DOHH2 (cell line): ENCODE measurements at regions not wholly inside any gene's neighbourhood (a gene's known extent, or its start where the extent isn't known, plus 50 kb on each side); places are given as distances from the start of the nearest gene placed in this dataset.

ENCODE experiments used
- H3F3A ChIP-seq: fragments of 200-600 bp; sonication (generic), shearing (Covaris generic); 2 replicates; pipeline ENCODE4 v1.6.0; 2016; ENCODE audit warnings: antibody characterized with exemption, mild to moderate bottlenecking; ENCODE audit not compliant: control insufficient read depth, insufficient read depth
- H3K27ac ChIP-seq: fragments of 200-600 bp; sonication (generic); 2 replicates; pipeline ENCODE4 v1.5.1; 2014; ENCODE audit warnings: low read depth, mild to moderate bottlenecking, low read length, moderate library complexity
- H3K27me3 ChIP-seq: fragments of 200-600 bp; sonication (generic); 2 replicates; pipeline ENCODE4 v1.6.1; 2014; ENCODE audit warnings: mild to moderate bottlenecking, low read length, mixed read lengths; ENCODE audit not compliant: control insufficient read depth
- H3K36me3 ChIP-seq: fragments of 200-600 bp; sonication (generic); 2 replicates; pipeline ENCODE4 v1.6.1; 2014; ENCODE audit warnings: mild to moderate bottlenecking, low read length, moderate library complexity, mixed read lengths; ENCODE audit not compliant: control insufficient read depth
- H3K4me1 ChIP-seq: fragments of 200-600 bp; sonication (generic); 2 replicates; pipeline ENCODE4 v1.6.1; 2014; ENCODE audit warnings: mild to moderate bottlenecking, low read length, mixed read lengths; ENCODE audit not compliant: control insufficient read depth
- H3K4me2 ChIP-seq: fragments of 200-600 bp; sonication (generic); 2 replicates; pipeline ENCODE4 v1.6.0; 2014; ENCODE audit warnings: mild to moderate bottlenecking, low read length, moderate library complexity
- H3K4me3 ChIP-seq: fragments of 200-600 bp; sonication (generic); 2 replicates; pipeline ENCODE4 v1.5.1; 2014; ENCODE audit warnings: mild to moderate bottlenecking, low read length, mixed read lengths
- H3K79me2 ChIP-seq: fragments of 200-600 bp; sonication (generic); 2 replicates; pipeline ENCODE4 v1.6.1; 2014; ENCODE audit warnings: mild to moderate bottlenecking, low read length, mixed read lengths; ENCODE audit not compliant: control insufficient read depth
- H3K9me2 ChIP-seq: fragments of 200-600 bp; sonication (generic); replicated peaks from 2 replicates; pipeline ENCODE4 v1.6.1; 2014; ENCODE audit warnings: mild to moderate bottlenecking, low read length, mixed read lengths; ENCODE audit not compliant: control insufficient read depth
- H3K9me3 ChIP-seq: fragments of 200-600 bp; sonication (generic); 2 replicates; pipeline ENCODE4 v1.6.1; 2014; ENCODE audit warnings: antibody characterized with exemption, low read length, mixed read lengths; ENCODE audit not compliant: control insufficient read depth, insufficient read depth
- H4K20me1 ChIP-seq: fragments of 200-600 bp; sonication (generic); 2 replicates; pipeline ENCODE4 v1.6.0; 2014; ENCODE audit warnings: low read depth, mild to moderate bottlenecking, antibody characterized with exemption, low read length, moderate library complexity; ENCODE audit not compliant: control insufficient read depth, insufficient read depth
- CTCF ChIP-seq: fragments of 200-600 bp; sonication (generic); IDR thresholded peaks from one replicate; pipeline ENCODE4 v1.5.1; 2014; ENCODE audit warnings: antibody characterized with exemption, mild to moderate bottlenecking, low read depth, low read length; ENCODE audit not compliant: poor library complexity, severe bottlenecking
- EZH2phosphoT487 ChIP-seq: fragments of 200-600 bp; sonication (generic); IDR thresholded peaks from 2 replicates; pipeline ENCODE4 v1.6.1; 2017; ENCODE audit warnings: borderline replicate concordance, mild to moderate bottlenecking, antibody characterized with exemption, low read length, moderate library complexity, mixed read lengths

DNA sequence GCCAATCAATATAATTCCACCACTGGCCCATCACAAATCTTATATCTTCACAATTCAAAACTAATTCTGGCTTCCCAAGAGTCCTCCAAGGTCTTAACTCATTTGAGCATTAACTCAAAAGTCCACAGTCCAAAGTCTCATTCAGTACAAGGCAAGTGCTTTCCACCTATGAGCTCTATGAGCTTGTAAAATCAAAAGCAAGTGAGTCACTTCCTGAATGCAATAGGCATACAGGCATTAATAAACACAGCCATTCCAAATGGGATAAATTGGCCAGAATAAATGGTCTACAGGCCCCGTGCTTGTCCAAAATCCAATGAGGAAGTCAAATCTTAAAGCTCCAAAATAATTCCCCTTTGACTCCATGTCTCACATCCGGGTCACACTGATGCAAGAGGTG is 479.1 kb downstream of the KDM5D start:
- Histone ChIP-seq H4K20me1 (no peaks in the 10 kb centered on the region), H3F3A (no peaks in the 10 kb centered on the region), H3K4me2 (no peak overlapping the region), H3K27ac (no peak overlapping the region), H3K27me3 (no peaks in the 10 kb centered on the region), H3K9me2 (no peaks in the 10 kb centered on the region), H3K9me3 (no peaks in the 10 kb centered on the region), H3K36me3 (no peaks in the 10 kb centered on the region), H3K4me1 (no peaks in the 10 kb centered on the region), H3K79me2 (no peaks in the 10 kb centered on the region), H3K4me3 (no peak overlapping the region)
- TF ChIP-seq EZH2phosphoT487: no peak
- no peak for TF ChIP-seq CTCF

GRCh38 chrY:19262310-19262709 is 482.2 kb downstream of the KDM5D start:
- no peaks in the 10 kb centered on the region for H4K20me1 ChIP-seq
- no peaks in the 10 kb centered on the region for H3K9me3 ChIP-seq
- no peaks in the 10 kb centered on the region for H3K4me1 ChIP-seq
- H3F3A ChIP-seq: no peaks in the 10 kb centered on the region
- H3K36me3 ChIP-seq: no peaks in the 10 kb centered on the region
- no peak overlapping the region for H3K4me2 ChIP-seq
- H3K27me3 ChIP-seq: no peaks in the 10 kb centered on the region
- no peaks in the 10 kb centered on the region for H3K79me2 ChIP-seq
- no peaks in the 10 kb centered on the region for H3K9me2 ChIP-seq
- no peak overlapping the region for H3K4me3 ChIP-seq
- no peak overlapping the region for H3K27ac ChIP-seq
- no peak for TF ChIP-seq CTCF
- no peak for TF ChIP-seq EZH2phosphoT487

DNA sequence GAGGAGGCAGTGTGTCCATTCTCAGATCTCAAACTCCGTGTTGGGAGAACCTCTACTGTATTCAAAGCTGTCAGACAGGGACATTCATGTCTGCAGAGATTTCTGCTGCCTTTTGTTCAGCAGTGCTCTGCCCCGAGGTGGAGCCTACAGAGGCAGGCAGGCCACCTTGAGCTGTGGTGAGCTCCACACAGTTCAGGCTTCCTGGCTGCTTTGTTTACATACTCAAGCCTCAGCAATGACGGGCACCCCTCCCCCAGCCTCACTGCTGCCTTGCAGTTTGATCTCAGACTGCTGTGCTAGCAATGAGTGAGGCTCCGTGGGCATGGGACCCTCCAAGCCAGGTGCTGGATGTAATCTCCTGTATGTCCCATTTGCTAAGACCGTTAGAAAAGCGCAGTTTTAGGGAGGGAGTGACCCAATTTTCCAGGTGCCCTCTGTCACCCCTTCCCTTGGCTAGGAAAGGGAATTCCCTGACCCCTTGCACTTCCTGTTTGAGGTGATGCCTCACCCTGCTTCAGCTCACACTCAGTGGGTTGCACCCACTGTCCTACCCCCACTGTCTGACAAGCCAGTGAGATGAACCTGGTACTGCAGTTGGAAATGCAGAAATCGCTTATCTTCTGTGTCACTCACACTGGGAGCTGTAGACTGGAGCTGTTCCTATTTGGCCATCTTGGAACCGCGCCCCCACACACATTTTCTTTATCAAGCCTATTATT is 458.9 kb upstream of the HSFY2 start:
- Histone ChIP-seq H3K4me3 (no peak overlapping the region), H3K27ac (no peak overlapping the region), H3K27me3 (no peaks in the 10 kb centered on the region), H3K36me3 (no peaks in the 10 kb centered on the region), H3K79me2 (no peaks in the 10 kb centered on the region), H3K9me3 (no peaks in the 10 kb centered on the region), H4K20me1 (no peaks in the 10 kb centered on the region), H3F3A (no peaks in the 10 kb centered on the region), H3K4me1 (no peaks in the 10 kb centered on the region), H3K4me2 (no peak overlapping the region), H3K9me2 (no peaks in the 10 kb centered on the region)
- TF ChIP-seq CTCF (no peak), EZH2phosphoT487 (no peak)
